Fibroblast of skin of left biceps (primary cell): ENCODE measurements at regions not wholly inside any gene's neighbourhood (a gene's known extent, or its start where the extent isn't known, plus 50 kb on each side); places are given as distances from the start of the nearest gene placed in this dataset.

ENCODE experiments used
- DNase-seq, 2 experiments: peaks; one replicate each; pipeline ENCODE4 v3.0.0-alpha.2; 2013; ENCODE audit warnings: low read depth in 2 of 2

- DNase-seq: no peak
Measured at GRCh38 chr5:164012371-164012770, 507.0 kb downstream of the MAT2B start.

DNA sequence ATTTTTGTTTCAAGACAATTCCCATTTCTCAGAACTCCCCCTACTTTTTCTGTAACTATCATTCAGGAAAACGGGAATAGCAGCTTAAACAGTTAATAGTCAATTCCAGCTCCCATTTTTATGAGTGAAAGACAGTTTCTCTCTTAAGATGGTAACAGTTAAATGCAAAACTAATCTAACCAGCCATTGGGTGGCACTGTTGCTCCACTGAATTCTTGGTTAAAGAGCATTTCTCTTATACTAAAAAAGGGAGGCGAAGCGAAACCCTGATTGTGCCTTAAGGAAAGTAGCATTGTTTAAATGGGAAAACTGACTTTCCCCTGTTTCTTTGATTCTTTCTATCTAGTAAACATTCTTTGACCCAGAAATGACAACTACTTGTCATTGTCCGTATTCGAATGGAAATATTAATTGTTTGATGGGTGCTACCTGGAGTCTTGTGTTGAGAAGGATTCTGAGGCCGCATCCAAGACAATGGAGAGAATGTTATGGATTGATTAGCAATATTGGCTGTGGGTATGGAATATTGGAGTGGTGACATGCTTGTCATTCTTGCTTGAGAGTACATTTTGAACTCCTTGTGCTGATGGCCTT is 507.8 kb downstream of the MAT2B start:
- DNase-seq: peak; percentile 53 to 55

DNA sequence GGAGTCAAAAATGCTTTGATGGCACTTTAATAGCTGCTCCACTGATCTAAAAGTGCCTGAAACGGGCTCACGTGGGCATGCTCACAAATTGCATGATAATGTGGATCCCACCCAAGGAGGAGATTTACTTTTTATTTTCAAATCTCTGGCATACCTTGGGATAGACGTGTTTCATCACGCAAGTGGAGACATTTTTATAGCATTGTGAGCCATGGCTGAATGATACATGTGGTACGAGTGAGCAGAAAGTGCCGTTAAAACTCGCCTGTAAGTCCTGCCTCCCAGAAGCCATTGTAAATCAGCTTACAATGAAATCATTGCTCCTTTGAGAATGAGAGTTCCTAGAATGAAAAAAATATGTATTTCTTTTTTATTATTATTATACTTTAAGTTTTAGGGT is 514.7 kb downstream of the MAT2B start:
- no peak for DNase-seq

- no peak for DNase-seq
Measured at GRCh38 chr5:164027738-164028137, 522.3 kb downstream of the MAT2B start.

- no peak for DNase-seq
Measured at GRCh38 chr5:164038128-164038783, 532.8 kb downstream of the MAT2B start.

DNA sequence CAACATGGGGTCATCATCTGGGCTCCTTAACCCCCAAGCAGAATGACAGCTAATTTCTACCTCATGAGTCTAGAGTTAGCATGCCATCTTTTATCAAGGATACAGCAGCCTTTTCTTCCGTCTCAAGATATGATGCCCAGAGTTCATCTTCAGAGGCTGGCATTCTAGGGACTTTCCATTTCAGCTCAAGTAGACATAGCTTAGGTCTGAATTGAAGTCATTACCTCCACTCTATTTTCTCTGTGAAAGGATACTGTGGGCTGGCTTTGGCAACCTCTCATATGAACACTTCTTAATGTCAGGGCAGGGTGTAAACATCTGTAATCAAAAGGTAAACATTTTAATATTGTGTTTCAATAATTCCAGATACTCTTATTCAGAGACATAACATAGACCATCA is 535.7 kb downstream of the MAT2B start:
- no peak for DNase-seq

DNA sequence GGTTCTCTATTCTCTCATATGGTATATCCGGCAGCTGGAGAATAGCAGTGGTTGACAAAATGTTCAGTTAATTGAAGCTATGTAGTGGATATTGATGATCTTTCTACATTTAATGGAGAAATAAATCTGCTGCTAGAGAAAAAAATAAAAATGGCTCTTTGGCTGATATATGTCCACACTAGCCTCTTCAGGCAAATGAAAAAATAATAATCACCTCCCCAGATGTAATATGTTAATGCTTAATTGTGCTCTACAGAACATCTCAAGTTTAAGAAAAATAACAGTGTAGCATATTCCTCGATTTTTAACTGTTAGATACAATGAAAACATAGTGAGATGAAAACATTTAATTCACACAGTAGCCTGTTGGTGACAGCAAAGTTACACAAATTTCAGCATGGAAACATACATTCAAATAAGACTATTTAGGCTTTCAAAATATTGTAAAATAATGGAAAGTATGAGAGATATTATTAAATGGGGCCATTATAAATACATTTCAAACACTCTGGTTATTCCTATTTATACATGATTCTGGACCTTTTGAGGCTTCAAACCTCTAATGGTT is 543.0 kb downstream of the MAT2B start:
- DNase-seq: no peak

GRCh38 chr5:164051745-164052144 is 546.3 kb downstream of the MAT2B start:
- no peak for DNase-seq

GRCh38 chr5:164052536-164053093 is 547.2 kb downstream of the MAT2B start:
- no peak for DNase-seq

- DNase-seq: no peak
Measured at GRCh38 chr5:164053123-164053522, 547.7 kb downstream of the MAT2B start.

DNA sequence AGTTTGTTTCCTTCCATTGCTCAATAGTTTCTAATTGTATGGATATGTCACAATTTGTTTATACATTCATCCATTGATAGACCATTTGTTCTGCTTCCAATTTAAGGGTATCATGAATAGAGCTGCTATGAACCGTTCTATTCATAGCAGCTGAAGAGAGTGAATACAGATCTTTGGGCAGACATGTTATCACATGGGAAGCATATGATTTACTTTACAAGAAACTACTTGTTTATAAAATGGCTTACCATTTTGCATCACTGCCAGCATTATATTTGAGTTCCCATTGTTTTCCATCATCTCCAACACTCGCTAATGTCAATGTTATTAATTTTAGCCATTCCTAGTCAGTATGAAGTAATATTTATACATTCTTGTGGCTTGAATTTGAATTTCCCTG is 549.0 kb downstream of the MAT2B start:
- no peak for DNase-seq

DNA sequence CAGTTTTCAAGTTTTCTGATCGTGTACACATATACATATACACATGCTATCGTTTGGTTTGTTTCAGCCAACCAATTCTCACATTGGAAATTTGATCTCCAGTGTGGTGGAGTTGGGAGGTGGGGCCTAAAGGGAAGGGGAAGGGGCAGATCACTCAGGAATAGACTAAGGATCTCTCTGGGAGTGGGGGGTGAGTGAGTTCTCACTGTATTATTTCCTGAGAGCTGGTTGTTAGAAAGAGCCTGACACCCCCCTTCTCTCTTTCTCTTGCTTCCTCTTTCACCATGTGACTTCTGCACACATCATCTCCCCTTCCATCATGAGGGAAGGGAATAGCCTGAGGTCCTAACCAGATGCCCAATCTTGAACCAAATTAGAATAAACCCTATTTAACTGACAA is 551.7 kb downstream of the MAT2B start:
- no peak for DNase-seq

GRCh38 chr5:164058621-164059020 is 553.2 kb downstream of the MAT2B start:
- DNase-seq: peak; percentile 46 to 47

- no peak for DNase-seq
Measured at GRCh38 chr5:164059471-164059870, 554.1 kb downstream of the MAT2B start.

- no peak for DNase-seq
Measured at GRCh38 chr5:164060786-164061355, 555.5 kb downstream of the MAT2B start.

- no peak for DNase-seq
Measured at GRCh38 chr5:164062304-164062703, 556.9 kb downstream of the MAT2B start.

- DNase-seq: no peak
Measured at GRCh38 chr5:164065266-164065665, 559.8 kb downstream of the MAT2B start.

- no peak for DNase-seq
Measured at GRCh38 chr5:164071671-164072070, 566.3 kb downstream of the MAT2B start.

- DNase-seq: no peak
Measured at GRCh38 chr5:164073081-164073480, 567.7 kb downstream of the MAT2B start.

GRCh38 chr5:164076556-164076955 is 571.1 kb downstream of the MAT2B start:
- no peak for DNase-seq

DNA sequence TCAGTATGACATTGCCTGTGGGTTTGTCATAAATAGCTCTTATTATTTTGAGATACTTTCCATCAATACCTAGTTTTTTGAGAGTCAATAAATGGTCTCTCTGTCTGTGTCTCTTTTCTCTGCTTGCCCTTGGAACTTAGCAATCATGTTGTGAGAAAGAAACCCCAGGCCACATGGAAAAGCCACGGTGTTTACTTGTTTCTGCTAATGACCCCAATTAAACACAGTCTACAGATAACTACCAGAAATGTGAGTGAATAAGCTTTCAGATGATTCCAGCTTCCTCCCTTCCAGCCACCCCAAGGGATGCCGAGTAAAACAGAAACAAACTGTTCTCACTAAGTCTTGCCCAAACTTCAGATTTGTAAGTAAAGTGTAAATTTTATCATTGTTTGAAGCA is 584.9 kb downstream of the MAT2B start:
- DNase-seq: no peak

DNA sequence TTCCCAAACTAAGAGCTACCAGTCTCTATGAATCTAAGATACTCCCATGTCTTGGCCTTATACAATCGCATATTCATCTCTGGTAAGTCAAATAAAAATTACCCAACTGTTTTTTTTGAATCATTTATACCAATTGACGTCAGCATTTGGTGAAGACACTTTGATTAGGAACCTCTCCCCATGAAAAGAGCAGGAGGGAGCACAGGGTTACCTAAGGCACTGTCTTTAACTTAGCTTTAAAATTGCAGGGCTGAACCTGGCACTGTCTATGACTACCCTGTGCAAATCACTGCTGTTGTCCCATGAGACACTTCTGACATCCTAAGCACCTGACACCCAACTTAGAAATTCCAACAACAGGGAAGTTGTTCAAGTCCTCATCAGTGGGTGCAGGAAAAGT is 586.4 kb downstream of the MAT2B start:
- no peak for DNase-seq

DNA sequence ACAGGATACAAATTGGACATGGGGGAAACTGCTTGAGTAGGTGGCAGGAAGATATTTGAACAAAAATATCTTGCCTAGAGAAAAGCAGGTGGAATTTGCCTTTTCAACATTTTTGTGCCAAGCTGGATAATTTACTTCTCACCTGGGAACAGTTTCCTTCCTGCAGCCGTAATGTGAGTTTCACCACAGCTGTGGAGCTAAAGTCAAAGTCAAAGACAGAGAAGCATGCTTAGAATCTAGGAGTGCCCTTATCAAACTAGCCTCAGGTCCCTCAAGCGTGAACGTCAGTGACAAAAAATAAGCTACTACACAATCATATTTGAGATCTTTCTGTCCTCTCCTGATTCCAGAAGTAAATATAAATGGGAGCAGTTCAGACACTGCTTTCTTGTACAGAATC is 588.9 kb downstream of the MAT2B start:
- DNase-seq: no peak
